Dendritic cell treated with granulocyte-macrophage colony-stimulating factor and Interleukin-4, amounts not matched to agents 40 ng/mL and 50 ng/mL, for 4 days (primary cell): ENCODE measurements at regions not wholly inside any gene's neighbourhood (a gene's known extent, or its start where the extent isn't known, plus 50 kb on each side); places are given as distances from the start of the nearest gene placed in this dataset.
"Not testable (repeated sequence)": the region's sequence is repeated elsewhere in the genome, so short reads cannot be mapped to it uniquely, and the experiment has no call there.

Experiments
- H3K27ac Mint-ChIP-seq: one replicate; pipeline ENCODE4 v1.8.0; 2022; ENCODE audit warnings: mild to moderate bottlenecking, mixed read lengths
- H3K27me3 Mint-ChIP-seq: one replicate; pipeline ENCODE4 v1.8.0; 2022; ENCODE audit warnings: mild to moderate bottlenecking, mixed read lengths
- H3K36me3 Mint-ChIP-seq: one replicate; pipeline ENCODE4 v1.8.0; 2022; ENCODE audit warnings: low read depth, mixed read lengths
- H3K4me1 Mint-ChIP-seq: one replicate; pipeline ENCODE4 v1.8.0; 2022; ENCODE audit warnings: low read depth, mixed read lengths
- H3K4me3 Mint-ChIP-seq: one replicate; pipeline ENCODE4 v1.8.0; 2022; ENCODE audit warnings: mild to moderate bottlenecking, moderate library complexity, mixed read lengths
- H3K9me3 Mint-ChIP-seq: one replicate; pipeline ENCODE4 v1.8.0; 2022; ENCODE audit warnings: mixed read lengths
- intact Hi-C: fragments of 100-400 bp; cut with micrococcal nuclease; formaldehyde crosslinking; loops from one replicate; pipeline ENCODE4 v1.15.0; 2022

GRCh38 chr9:25207402-25208195 lies 470.6 kb downstream of the TUSC1 start:
- intact Hi-C loops = no loop called here
- no peak overlapping the region for H3K27ac Mint-ChIP-seq
- no peaks in the 10 kb centered on the region for H3K36me3 Mint-ChIP-seq
- H3K9me3 Mint-ChIP-seq = peaks cover 8% of the 10 kb centered on the region
- H3K4me1 Mint-ChIP-seq = no peaks in the 10 kb centered on the region
- no peak overlapping the region for H3K4me3 Mint-ChIP-seq
- H3K27me3 Mint-ChIP-seq = no peaks in the 10 kb centered on the region

GRCh38 chr9:25206027-25206426 lies 472.2 kb downstream of the TUSC1 start:
- no peaks in the 10 kb centered on the region for H3K4me1 Mint-ChIP-seq
- no peaks in the 10 kb centered on the region for H3K27me3 Mint-ChIP-seq
- no peak overlapping the region for H3K4me3 Mint-ChIP-seq
- intact Hi-C loops = no loop called here
- no peak overlapping the region for H3K27ac Mint-ChIP-seq
- H3K36me3 Mint-ChIP-seq = no peaks in the 10 kb centered on the region
- peaks cover 23% of the 10 kb centered on the region for H3K9me3 Mint-ChIP-seq

GRCh38 chr9:25205285-25205684 lies 473.0 kb downstream of the TUSC1 start:
- intact Hi-C loops = no loop called here
- Mint-ChIP-seq H3K27me3 (no peaks in the 10 kb centered on the region), H3K4me3 (no peak overlapping the region), H3K36me3 (no peaks in the 10 kb centered on the region), H3K9me3 (peaks cover 27% of the 10 kb centered on the region), H3K4me1 (no peaks in the 10 kb centered on the region), H3K27ac (no peak overlapping the region)

DNA sequence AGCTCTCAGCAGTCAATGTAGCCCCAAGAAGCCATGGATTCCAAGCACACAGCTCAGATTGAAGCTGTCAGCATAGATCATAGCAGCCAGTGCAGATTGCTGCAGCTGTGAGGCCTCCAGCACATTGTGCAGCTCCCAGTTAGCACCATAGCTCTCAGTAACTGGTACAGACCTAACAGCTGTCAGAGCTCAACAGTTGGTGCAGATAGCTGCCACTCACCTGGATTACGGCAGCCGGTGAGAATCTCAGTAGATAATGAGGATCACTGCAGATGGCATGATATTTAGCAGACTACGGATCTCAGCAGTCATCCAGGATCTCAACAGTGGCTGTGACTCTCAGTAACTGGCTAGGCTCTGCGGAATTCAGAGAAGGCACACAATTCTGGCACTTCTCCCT lies 500.4 kb downstream of the TUSC1 start:
- intact Hi-C loops = no loop called here
- H3K9me3 Mint-ChIP-seq = peaks cover 52% of the 10 kb centered on the region
- no peaks in the 10 kb centered on the region for H3K36me3 Mint-ChIP-seq
- no peaks in the 10 kb centered on the region for H3K4me1 Mint-ChIP-seq
- no peak overlapping the region for H3K4me3 Mint-ChIP-seq
- H3K27ac Mint-ChIP-seq = no peak overlapping the region
- no peaks in the 10 kb centered on the region for H3K27me3 Mint-ChIP-seq

DNA sequence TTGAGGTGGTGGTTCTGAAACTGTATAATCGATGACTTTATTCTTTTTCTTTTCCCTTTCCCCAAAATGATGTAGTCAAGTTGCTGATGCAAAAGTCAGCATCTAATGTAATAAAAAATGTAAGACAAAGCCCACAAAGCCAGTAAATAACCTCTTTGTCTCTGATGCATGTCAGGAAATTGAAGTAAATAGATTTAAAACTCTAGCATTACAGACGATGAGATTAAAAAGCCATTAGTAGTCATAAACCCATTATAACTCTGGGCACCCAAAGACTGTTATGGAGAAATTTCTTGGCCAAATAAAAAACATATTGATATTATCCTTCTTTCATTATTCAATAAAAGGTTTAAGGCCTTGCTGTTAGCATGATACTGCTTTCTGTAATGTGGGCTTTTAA lies 548.7 kb downstream of the TUSC1 start:
- intact Hi-C loops = no loop called here
- no peaks in the 10 kb centered on the region for H3K36me3 Mint-ChIP-seq
- H3K4me3 Mint-ChIP-seq = no peak overlapping the region
- H3K9me3 Mint-ChIP-seq = peaks cover 12% of the 10 kb centered on the region
- no peaks in the 10 kb centered on the region for H3K4me1 Mint-ChIP-seq
- no peaks in the 10 kb centered on the region for H3K27me3 Mint-ChIP-seq
- no peak overlapping the region for H3K27ac Mint-ChIP-seq

- no peaks in the 10 kb centered on the region for H3K27me3 Mint-ChIP-seq
- no peaks in the 10 kb centered on the region for H3K4me1 Mint-ChIP-seq
- no peak overlapping the region for H3K4me3 Mint-ChIP-seq
- peaks cover 12% of the 10 kb centered on the region for H3K9me3 Mint-ChIP-seq
- H3K36me3 Mint-ChIP-seq = no peaks in the 10 kb centered on the region
- intact Hi-C loops = no loop called here
- no peak overlapping the region for H3K27ac Mint-ChIP-seq
These were observed 556.4 kb downstream of the TUSC1 start for GRCh38 chr9:25121811-25122210.

DNA sequence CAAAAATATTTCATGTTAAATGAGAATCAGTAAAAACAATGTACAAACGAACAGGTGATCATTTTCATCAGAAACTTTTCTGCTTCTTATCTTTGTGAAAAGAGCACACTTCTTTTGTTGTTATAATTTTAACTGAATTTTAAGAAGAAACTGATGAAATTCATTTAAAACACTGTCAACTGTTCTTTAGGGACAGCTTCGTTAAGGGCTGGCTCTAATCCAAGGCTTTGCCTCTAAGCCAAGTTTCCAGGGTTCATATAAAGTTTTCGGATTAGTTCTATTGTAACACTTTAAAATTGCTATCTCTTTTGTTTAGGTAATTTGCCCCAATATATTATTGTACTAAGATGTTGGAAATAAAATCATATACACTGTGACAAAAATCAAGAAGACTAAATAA lies 559.2 kb downstream of the TUSC1 start:
- no peaks in the 10 kb centered on the region for H3K27me3 Mint-ChIP-seq
- no peak overlapping the region for H3K27ac Mint-ChIP-seq
- no peaks in the 10 kb centered on the region for H3K36me3 Mint-ChIP-seq
- H3K9me3 Mint-ChIP-seq = peaks cover 9% of the 10 kb centered on the region
- H3K4me1 Mint-ChIP-seq = no peaks in the 10 kb centered on the region
- H3K4me3 Mint-ChIP-seq = no peak overlapping the region
- intact Hi-C loops = no loop called here

DNA sequence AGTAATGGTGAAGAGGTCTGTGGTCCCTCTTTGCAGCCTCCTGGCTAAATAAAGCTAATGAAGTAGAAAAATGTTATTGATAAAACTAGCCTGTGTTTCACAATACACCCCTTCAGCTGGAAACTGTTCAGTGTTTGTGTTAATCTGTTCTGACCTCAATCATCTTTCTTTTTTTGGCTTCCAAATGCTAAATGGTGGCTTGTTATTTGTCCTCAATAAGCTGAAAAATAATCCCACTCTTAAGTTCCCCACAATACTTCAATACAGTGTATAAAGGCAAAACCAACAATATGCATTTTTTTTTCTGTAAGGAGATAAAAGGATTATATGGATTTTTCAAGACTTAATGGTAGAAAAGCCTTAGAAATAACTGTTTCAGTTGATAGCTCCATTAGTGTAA lies 560.5 kb downstream of the TUSC1 start:
- H3K4me3 Mint-ChIP-seq = no peak overlapping the region
- H3K4me1 Mint-ChIP-seq = no peaks in the 10 kb centered on the region
- intact Hi-C loops = no loop called here
- H3K36me3 Mint-ChIP-seq = no peaks in the 10 kb centered on the region
- peaks cover 9% of the 10 kb centered on the region for H3K9me3 Mint-ChIP-seq
- H3K27me3 Mint-ChIP-seq = no peaks in the 10 kb centered on the region
- no peak overlapping the region for H3K27ac Mint-ChIP-seq

DNA sequence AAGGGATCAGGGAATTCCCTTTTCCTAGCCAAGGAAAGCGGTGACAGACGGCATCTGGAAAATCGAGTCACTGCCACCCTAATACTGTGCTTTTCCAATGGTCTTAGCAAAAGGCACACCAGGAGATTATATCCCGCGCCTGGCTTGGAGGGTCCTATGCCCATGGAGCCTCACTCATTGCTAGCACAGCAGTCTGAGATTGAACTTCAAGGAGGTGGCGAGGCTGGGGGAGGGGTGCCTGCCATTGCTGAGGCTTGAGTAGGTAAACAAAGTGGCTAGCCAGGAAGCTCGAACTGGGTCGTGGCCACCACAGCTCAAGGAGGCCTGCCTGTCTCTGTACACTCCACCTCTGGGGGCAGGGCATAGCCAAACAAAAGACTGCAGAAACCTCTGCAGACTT lies 556.5 kb upstream of the IZUMO3 start:
- H3K36me3 Mint-ChIP-seq, H3K4me1 Mint-ChIP-seq, H3K4me3 Mint-ChIP-seq, intact Hi-C loops, H3K27me3 Mint-ChIP-seq, H3K27ac Mint-ChIP-seq: not testable (repeated sequence)
- peaks cover 39% of the 10 kb centered on the region for H3K9me3 Mint-ChIP-seq

DNA sequence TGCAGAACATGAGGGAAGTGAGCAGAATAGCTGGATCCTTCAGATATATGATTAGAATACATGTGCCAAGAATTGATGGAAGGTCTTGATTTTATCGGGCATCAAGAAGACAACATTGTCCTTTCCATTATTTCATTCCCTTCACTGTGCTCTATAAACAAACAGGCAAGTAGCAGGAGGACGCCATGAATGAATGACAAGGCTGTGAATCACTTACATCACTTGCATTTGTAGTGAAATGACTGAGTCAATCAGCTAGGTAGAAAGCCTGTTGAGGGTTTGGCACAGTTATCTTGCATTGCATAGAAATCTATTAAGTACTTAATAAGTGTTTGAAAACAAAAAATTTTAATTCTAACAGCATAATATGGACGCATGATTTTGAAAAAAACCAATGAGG lies 548.8 kb upstream of the IZUMO3 start:
- peaks cover 13% of the 10 kb centered on the region for H3K9me3 Mint-ChIP-seq
- no peak overlapping the region for H3K27ac Mint-ChIP-seq
- H3K27me3 Mint-ChIP-seq = no peaks in the 10 kb centered on the region
- no peaks in the 10 kb centered on the region for H3K36me3 Mint-ChIP-seq
- H3K4me3 Mint-ChIP-seq = no peak overlapping the region
- H3K4me1 Mint-ChIP-seq = no peaks in the 10 kb centered on the region
- intact Hi-C loops = no loop called here

DNA sequence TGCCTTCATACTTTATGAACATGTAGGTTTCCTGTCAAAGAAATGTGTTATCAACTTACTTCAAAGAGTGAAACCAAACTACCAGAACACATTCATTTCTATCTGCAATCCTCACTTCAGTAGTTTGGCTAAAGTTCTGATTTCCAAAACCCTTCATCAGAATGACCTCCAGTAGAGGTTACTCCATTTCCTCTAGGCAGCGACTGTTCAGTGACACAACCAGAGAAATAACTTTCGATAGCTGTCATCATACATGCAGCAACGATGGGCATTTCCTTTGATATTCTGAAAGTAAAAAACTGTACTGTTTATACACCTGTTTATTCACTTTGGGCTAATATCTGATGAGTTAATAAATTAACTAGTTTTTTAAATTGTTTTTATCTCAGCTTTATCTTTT lies 532.5 kb upstream of the IZUMO3 start:
- no peak overlapping the region for H3K4me3 Mint-ChIP-seq
- H3K36me3 Mint-ChIP-seq = no peaks in the 10 kb centered on the region
- H3K27ac Mint-ChIP-seq = no peak overlapping the region
- peaks cover 16% of the 10 kb centered on the region for H3K9me3 Mint-ChIP-seq
- H3K4me1 Mint-ChIP-seq = no peaks in the 10 kb centered on the region
- intact Hi-C loops = no loop called here
- no peaks in the 10 kb centered on the region for H3K27me3 Mint-ChIP-seq

DNA sequence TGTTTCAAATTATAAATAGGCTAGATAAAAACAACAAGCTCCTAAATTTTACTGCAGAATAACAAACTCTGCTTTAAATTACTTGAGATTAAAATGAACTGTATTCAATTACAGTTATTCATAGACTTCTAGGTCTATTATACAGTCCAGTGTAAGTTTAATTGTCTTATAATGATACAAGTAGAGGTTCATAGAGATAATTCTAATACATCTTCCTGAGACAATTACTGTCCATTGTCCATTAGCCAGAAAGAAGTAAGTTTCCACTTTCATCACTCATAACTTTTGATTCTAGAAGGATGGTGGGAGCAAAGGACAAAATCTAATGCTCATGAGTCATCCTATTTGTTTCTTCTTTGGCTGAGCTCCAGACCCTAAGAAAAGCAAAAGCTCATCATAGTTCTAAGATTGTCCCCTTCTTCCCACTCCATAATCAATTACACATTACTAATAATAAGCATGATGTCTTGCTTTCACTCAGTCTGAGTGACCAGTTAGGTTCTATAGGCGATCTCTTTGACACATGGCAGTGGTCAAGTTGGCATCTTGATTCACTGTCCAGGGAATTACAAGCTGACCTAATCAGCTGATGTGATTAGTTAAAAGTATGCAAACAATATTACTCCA lies 502.5 kb upstream of the IZUMO3 start:
- Mint-ChIP-seq H3K9me3 (peaks cover 20% of the 10 kb centered on the region), H3K4me1 (no peaks in the 10 kb centered on the region), H3K27me3 (no peaks in the 10 kb centered on the region), H3K27ac (no peak overlapping the region), H3K4me3 (no peak overlapping the region), H3K36me3 (no peaks in the 10 kb centered on the region)
- intact Hi-C loops = no loop called here

GRCh38 chr9:25045469-25045868 lies 499.8 kb upstream of the IZUMO3 start:
- H3K4me3 Mint-ChIP-seq, H3K27me3 Mint-ChIP-seq, H3K36me3 Mint-ChIP-seq, H3K27ac Mint-ChIP-seq, H3K4me1 Mint-ChIP-seq, intact Hi-C loops: not testable (repeated sequence)
- peaks cover 29% of the 10 kb centered on the region for H3K9me3 Mint-ChIP-seq

- Mint-ChIP-seq H3K9me3 (peaks cover 14% of the 10 kb centered on the region), H3K4me1 (no peaks in the 10 kb centered on the region), H3K27me3 (no peaks in the 10 kb centered on the region)
These were observed 484.0 kb upstream of the IZUMO3 start for GRCh38 chr9:25029743-25030142.

GRCh38 chr9:25025686-25026085 lies 480.0 kb upstream of the IZUMO3 start:
- no peak overlapping the region for H3K4me3 Mint-ChIP-seq
- H3K27me3 Mint-ChIP-seq = no peaks in the 10 kb centered on the region
- H3K36me3 Mint-ChIP-seq = no peaks in the 10 kb centered on the region
- intact Hi-C loops = no loop called here
- no peak overlapping the region for H3K27ac Mint-ChIP-seq
- peaks cover 51% of the 10 kb centered on the region for H3K9me3 Mint-ChIP-seq
- no peaks in the 10 kb centered on the region for H3K4me1 Mint-ChIP-seq

More at GRCh38 chr9:25029743-25030142, 484.0 kb upstream of the IZUMO3 start:
- Mint-ChIP-seq H3K27ac (no peak overlapping the region), H3K36me3 (no peaks in the 10 kb centered on the region), H3K4me3 (no peak overlapping the region)
- intact Hi-C loops = no loop called here
